HFF-Myc (cell line): ENCODE measurements at regions not wholly inside any gene's neighbourhood (a gene's known extent, or its start where the extent isn't known, plus 50 kb on each side); places are given as distances from the start of the nearest gene placed in this dataset.

Experiments used
- DNase-seq: peaks from one replicate; pipeline ENCODE4 v3.0.0-alpha.2; 2011; ENCODE audit warnings: low read depth; ENCODE audit errors: extremely low read depth
- H3K4me3 ChIP-seq: replicated peaks from 2 replicates; pipeline ENCODE4 v1.5.1; 2011; ENCODE audit warnings: low read depth, mild to moderate bottlenecking, control low read depth, low read length
- TF ChIP-seq, protein P1 (sequence below): IDR thresholded peaks from 2 replicates; pipeline ENCODE4 v1.5.1; 2012; ENCODE audit warnings: mild to moderate bottlenecking, low read depth, low read length, control low read depth; ENCODE audit errors: missing control alignments

DNA sequence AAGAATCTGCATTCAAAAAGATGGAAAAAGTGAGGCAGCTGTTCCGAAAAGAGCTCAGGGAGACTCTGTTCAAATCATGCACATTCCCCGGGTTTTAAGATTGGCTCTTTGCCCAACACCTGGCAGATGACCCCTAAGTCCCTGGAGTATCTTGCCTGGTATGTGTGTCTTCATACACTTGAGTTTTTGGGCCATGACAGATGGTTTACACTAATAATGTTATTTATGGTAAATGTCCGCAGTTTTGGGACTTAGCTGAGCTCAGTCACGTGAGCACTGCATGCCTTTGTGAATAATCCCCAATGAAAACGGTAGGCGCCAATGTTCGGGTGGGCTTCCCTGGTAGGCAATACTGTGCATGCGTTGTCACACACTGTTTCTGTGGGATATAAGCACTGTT, 316.1 kb downstream of the PRDM9 start:
- TF ChIP-seq, protein P1, sequence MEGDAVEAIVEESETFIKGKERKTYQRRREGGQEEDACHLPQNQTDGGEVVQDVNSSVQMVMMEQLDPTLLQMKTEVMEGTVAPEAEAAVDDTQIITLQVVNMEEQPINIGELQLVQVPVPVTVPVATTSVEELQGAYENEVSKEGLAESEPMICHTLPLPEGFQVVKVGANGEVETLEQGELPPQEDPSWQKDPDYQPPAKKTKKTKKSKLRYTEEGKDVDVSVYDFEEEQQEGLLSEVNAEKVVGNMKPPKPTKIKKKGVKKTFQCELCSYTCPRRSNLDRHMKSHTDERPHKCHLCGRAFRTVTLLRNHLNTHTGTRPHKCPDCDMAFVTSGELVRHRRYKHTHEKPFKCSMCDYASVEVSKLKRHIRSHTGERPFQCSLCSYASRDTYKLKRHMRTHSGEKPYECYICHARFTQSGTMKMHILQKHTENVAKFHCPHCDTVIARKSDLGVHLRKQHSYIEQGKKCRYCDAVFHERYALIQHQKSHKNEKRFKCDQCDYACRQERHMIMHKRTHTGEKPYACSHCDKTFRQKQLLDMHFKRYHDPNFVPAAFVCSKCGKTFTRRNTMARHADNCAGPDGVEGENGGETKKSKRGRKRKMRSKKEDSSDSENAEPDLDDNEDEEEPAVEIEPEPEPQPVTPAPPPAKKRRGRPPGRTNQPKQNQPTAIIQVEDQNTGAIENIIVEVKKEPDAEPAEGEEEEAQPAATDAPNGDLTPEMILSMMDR: no peak
- no peak overlapping the region for H3K4me3 ChIP-seq
- DNase-seq: no peak

DNA sequence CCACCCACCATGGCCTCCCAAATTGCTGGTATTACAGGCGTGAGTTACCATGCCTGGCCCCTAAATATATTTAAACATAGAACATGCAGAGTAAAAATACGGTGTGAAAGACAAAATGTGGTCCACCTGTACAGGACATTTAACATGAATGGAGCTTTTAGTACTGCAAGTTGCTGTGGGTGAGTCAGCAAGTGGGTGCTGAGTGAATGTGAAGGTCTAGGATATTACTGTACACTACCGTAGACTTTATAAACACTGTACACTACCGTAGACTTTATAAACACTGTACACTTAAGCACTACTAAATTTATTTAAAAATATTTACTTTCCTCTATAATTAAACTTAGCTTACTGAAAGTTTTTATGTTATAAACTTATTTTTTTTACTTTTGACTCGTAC, 317.8 kb downstream of the PRDM9 start:
- TF ChIP-seq, protein P1: no peak
- no peak for DNase-seq
- H3K4me3 ChIP-seq: no peak overlapping the region

DNA sequence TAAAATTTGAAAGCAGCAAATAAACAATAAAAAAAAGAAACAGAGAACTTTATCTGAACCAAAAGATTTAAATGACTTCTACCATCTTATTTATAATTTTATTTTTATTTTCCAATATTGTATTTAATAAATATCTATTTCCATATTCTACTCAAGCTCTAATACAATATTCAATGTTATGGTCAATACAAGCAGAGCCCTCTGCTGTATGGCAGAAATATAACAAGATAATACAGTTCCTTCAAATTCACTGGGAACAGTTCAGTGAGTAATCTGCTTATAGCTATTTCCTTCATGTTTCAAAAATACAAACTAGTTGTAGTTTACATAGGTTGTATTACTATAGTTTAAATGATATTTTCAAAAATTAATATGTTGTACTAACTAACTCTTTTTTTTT, 332.7 kb downstream of the PRDM9 start:
- TF ChIP-seq, protein P1: no peak
- no peak overlapping the region for H3K4me3 ChIP-seq
- DNase-seq: no peak

DNA sequence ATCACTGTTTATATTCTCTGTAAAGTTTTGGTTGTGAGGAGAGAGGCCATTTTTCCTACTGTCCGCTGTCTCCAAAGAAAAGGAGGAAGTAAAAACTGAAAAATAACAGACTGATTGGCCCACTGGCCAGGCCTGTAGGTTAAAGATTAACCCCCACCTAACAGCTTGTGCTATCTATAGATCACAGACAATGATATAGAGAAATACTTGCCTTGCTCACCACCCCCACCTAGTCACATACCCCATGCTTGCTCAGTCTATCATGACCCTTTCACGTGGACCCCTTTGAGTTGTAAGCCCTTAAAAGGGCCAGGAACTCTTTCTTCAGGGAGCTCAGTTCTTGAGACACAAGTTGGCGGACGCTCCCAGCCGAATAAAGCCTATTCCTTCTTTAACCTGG, 357.4 kb downstream of the PRDM9 start:
- TF ChIP-seq, protein P1: no peak
- DNase-seq: no peak
- no peak overlapping the region for H3K4me3 ChIP-seq

DNA sequence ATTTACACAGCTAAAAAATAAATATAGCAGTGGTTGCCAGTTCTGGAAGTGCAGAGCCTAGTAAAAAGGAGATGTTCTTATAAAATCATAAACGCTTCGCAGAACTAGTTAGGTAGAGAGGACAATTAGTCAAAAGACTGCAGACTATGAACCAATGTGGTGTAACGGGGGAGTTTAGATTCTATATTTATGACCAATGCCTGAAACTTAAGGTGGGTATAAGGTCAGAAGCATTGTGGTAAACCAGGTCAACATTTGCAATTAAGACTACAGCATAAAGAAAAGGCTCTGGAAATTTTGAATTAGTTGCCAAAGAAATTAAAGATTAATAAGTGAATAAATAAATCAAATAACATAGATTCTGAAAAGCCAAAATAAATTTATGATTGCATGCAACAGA, 370.4 kb downstream of the PRDM9 start:
- DNase-seq: no peak
- TF ChIP-seq, protein P1: no peak

DNA sequence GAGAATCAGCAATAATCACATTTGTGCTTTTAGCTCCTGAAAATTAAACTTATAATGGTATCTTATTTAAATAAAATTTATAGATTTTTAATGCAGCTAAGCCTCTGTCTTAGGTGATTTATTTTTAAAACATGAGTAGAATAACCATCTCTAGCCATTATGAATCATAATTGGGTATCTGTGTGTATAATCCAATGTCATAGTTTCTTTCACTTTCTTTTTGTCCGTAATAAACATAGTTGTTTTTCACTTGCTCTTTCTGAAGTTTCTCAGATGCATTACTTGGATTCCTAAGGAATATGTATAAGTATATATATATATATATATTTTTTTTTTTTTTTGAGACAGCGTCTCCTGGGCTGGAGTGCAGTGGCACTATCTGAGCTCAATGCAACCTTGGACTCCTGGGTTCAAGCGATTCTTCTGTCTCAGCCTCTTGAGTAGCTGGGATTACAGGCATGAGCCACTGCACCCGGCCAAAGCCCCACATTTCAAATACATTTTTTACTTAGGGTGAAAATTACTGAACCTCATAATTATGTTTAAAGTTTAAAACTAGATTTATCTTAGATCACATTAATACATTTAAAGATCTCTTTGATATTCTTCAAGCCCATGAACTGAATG, 377.1 kb downstream of the PRDM9 start:
- TF ChIP-seq, protein P1: no peak
- no peak for DNase-seq
- H3K4me3 ChIP-seq: no peak overlapping the region

More for the DNA sequence above, 370.4 kb downstream of the PRDM9 start:
- no peak overlapping the region for H3K4me3 ChIP-seq

DNA sequence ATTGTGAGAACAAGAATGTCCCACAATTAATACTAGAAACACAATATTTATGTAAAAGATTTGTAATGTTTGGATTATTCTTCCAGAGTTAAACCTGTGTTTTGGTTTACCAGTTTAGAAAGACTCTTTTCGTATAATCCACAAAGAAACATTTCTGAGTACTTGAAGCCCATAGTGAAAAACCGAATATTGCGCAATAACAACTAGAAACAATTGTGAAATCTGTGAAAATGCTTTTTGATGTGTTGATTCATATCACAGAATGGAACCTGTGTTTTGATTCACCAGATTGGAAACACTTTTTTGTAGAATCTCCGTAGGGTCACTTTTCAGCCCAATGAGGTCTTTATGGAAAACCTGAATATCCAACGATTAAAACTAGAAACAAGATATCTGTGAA, 386.2 kb downstream of the PRDM9 start:
- DNase-seq: no peak
- TF ChIP-seq, protein P1: no peak
- H3K4me3 ChIP-seq: no peak overlapping the region
